ENCODE measurements at regions not wholly inside any gene's neighbourhood (a gene's known extent, or its start where the extent isn't known, plus 50 kb on each side); places are given as distances from the start of the nearest gene placed in this dataset.
A peak's percentile ranks its signal among the peaks of the same experiment; 100 is the strongest.

DNA sequence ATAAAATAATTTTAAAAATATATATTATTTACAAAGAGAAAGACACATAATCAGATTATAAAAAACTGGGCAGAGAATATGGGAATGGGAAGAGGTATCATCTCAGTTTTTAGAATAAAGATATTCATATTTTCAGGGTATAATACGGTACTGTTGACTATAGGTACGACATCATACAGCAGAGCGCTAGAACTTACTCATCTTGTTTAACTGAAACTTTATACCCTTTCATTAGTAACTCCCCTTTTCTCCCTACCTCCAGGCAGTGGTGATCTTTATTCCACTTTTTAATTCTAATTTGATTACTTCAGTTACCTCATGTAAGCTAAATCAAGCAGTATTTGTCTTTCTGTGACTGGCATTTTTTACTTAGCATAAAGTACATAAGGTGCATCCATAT is 742.1 kb downstream of the MTRR start:
- DNase-seq (ENCODE audit: low spot score) (no peak), FAIRE-seq (no peak)

DNA sequence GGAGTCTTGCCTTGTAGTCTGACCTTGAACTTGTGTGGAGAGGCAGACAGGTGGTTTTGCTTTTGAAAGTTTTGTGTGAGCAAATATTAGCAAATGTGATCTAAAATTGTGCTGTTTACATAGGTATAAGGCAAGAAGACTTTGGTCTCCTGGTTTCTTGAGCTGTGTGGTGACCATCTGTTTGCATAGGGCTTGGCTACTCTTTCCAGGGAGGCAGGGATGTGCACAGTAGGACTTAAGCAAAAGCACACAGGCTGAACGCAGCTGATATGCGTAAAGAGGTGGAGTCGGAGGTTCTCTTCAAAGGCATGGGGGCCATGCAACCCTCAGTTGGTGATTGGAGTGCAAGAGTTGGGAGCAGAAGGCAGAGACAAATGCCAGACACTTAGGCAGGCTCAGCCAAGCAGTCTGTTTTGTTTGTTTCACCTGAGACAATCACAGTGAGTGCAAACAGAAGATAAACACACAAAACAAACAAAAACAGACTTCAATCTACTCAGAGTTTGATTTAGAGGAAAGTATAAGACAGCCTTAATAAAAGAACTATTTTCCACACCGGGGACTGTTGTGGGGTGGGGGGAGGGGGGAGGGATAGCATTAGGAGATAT is 744.2 kb downstream of the MTRR start:
- FAIRE-seq = no peak
- DNase-seq (ENCODE audit: low spot score) = no peak

DNA sequence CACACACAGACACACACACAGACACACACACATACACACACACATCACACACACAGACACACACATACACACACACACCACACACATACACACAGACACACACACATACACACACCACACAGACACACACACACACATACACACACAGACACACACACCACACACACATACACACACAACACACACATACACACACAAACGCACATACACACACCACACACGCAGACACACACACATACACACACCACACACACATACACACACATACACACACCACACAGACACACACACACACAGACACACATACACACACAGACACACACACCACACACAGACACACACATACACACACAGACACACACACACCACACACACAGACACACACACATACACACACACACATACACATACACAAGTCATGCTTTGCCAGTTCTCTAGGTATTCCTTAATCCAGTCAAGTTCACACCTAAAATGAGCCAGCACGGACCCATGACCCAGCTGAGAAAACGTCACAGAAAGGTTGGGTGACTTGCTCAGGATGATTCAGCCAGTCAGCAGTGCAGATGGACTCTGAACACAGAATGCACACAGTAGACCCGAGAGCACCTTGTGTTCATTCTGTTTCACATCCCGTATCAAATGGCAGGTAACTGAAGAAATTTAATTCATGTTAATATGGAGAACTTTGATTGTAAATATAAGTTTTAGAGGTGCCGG is 746.4 kb downstream of the MTRR start:
- DNase-seq (ENCODE audit: low spot score) (no peak), FAIRE-seq (peak; percentile 100)

DNA sequence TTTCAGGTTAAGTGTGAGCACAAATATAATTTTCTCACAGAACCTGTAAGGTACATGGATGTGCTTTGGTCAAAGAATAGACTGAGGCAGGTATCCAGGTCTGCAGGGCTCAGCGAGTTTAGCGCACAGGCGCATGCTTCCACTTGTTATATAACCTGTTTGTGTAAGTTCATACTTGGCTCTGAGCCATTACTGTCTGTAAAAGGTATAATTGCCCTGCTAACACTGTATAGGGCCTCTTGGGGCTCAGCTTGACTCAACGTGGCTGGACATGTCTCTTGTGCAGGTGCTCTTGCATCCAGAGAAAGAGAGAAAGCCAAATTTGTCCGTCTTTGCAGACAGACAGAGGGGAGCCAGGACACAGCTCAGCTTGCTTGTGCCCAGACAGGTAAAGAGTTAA is 759.6 kb downstream of the MTRR start:
- FAIRE-seq (no peak), DNase-seq (ENCODE audit: low spot score) (no peak)

DNA sequence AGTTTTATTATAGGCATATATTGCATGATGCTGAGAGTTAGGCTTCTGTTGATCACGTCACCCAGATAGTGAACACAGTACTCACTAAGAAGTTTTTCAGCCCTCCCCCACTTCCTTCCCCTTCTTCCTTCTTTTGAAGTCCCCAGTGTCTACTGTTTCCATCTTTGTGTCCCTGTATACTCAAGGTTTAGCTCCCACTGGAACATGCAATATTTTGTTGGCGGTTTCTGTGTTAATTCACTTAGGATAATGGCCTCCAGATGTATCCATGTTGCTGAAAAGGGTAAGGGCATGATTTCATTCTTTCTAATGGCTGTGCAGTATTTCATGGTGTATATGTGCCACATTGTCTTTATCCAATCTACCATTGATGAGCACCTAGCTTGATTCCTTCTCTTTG is 764.3 kb downstream of the MTRR start:
- DNase-seq (ENCODE audit: low spot score) (no peak), FAIRE-seq (no peak)

DNA sequence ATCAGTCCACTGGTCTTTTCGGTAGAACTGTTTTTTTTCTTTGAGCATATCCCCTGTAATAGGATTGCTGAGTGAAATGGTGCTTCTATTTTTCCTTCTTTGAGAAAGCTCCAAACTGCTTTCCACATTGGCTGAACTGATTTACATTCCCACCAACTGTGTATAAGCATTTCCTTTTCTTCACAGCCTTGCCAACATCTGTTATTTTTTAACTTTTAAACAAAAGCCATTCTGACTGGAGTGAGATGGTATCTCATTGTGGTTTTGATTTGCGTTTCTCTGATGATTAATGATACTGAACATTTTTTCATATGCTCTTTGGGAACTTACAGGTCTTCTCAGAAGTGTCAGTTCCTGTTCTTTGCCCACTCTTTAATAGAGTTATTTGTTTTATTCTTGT is 764.7 kb downstream of the MTRR start:
- DNase-seq (ENCODE audit: low spot score) (no peak), FAIRE-seq (no peak)

DNA sequence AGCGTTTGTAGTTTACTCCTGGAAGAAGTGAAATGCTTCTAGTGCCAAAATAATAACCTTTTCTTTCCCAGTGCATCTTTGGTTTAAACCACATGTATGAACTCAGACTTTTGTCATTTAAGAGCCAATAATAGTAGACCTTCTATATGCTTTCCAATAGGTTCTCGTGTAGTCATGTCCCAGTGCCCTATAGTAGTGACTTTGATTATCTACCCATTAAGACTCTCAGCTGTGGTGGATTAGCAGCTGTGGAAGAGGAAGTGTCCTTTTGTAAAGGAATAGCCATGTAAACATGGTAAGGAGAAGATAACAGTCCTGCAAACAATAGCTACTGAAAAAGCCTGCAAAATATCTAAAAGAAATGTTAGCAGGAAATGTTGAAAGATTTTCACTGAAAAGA is 765.3 kb downstream of the MTRR start:
- no peak for FAIRE-seq
- no peak for DNase-seq (ENCODE audit: low spot score)

DNA sequence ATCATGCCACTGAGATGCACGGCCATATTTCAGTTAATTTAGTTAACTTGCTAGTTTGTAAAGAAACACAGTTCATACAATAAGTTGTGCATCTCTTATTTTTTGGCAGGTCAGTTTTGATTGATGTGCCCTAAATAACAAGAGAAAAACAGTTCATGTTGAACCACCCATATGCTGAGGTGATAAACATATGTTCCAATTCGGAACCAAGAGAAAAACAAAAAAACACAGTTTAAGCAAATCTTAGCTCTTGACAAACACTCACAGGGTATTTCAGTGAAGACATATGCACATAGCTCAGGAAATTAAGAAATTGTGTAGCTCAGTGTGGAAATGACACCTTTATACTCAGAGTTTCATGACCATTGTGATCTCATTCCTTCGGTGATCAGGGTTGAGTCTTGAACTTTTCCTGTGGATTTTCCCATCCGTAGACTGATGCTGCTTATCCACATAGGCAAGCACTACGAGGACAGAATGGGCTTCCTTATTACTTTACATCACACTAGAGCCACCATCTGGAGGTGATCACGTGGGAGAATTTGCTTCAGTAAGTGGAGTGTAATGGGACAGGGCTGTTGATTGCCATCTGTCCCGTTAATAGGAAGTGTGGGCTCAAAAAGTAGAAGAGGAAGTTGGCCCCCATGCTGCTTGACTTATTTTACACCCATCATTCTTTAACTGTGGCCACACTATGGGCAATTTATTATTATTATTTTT is 773.0 kb downstream of the MTRR start:
- DNase-seq (ENCODE audit: low spot score) = no peak
- FAIRE-seq = no peak

DNA sequence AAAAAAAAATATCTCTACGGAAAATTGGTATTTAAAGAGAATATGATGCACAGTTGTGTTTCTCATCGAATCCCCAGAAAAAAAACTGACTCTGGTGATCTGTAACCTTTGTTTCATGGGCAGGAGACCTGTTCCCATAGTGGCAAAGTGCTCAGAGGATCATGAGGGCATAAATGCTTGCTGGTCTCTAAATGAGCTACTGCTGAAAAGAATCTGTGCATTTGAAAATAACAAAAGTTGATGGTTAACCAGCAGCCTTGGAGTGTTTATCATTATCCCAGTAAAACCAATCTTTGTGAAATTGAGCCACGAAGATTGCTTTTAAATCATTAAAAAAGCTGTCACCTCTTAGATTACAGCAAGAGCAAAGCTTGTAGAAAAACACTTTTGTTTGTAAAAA is 775.4 kb downstream of the MTRR start:
- no peak for FAIRE-seq
- DNase-seq (ENCODE audit: low spot score) = no peak

DNA sequence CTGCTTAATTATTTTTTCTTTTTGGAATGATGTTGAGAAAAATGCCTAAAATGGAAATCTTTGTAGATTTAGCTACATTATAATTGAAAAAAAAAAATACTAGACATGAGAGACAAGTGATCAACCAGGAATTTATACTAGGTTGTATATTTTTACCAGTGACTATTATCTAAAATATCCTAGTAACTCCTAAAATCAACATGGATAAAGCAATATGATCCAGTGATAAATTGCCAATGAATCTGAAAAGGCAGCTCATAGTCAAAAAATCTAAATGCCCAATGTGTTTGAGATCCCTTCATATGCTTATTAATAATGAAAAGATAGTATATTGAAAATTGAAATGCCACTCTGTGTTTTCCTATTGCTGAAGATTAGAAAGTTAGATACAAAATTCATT is 778.2 kb downstream of the MTRR start:
- FAIRE-seq (no peak), DNase-seq (ENCODE audit: low spot score) (no peak)

DNA sequence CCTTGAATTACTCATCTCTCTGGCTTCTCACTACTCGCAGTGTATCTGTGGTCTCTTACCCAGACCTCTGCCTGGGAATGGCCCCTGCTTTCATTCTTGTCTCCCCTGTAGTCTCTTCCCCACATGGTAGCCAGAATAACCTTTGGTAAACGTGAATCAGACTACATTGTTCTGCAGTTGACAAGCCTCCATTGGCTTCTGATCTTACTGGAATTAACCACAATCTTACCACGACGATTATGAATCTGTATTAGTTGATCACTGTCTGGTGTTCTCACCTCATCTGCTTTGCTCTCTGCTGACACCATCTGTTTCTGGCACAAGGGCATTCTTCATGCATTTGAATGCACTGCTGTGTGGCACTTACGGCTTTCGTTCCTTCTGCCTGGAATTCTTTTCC is 781.2 kb downstream of the MTRR start:
- DNase-seq (ENCODE audit: low spot score) (peak; percentile 26), FAIRE-seq (no peak)

DNA sequence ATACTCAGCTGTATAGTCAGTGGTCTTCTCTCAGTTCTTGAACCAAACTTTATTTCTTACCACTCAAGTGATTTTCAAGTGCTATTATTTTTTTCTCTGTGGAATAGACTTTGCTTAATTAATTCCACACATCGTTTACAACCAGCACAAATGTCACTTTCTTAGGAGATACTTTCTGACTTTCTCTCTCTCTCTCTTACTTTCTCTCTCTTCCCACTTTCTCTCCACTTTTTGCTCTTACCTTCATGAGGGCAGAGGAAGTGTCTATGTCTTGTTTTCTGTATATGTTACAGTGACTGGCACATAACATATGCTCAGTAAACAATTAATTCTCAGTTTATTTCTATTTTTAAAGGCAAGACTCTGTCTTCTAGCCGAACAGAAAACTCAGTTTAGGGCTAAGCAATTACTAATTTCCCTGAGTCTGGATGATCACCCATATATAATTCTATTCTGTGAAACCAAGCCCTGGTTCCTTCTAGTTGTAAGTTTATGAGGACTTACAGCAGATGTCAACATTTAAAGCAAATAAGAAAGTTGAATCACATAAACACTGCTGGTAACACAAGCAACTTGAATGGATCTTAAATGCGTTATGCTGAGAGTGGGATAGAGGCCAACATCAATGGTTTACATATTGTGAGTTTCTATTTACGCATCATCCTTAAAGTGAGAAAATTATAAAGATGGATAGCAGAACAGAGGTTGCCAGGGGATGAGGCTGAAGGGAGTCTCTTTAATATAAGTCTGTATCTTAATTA is 791.4 kb downstream of the MTRR start:
- DNase-seq (ENCODE audit: low spot score) = no peak
- no peak for FAIRE-seq

DNA sequence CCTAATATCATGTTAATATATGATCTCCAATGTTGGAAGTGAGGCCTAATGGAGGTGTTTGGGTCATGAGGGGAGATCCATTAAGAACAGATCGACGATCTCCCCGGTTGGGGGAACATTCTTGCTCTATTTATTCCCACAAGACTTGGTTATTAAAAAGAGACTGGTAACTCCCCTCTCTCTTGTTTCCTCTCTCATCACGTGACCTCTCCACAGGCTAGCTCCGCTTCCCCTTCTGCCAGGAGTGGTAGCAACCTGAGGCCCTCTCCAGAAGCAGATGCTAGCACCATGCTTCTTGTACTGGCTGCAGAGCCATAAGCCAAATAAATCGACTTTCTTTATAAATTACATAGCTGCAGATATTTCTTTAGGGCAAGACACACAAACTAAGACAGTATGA is 794.4 kb downstream of the MTRR start:
- DNase-seq (ENCODE audit: low spot score) (no peak), FAIRE-seq (no peak)

DNA sequence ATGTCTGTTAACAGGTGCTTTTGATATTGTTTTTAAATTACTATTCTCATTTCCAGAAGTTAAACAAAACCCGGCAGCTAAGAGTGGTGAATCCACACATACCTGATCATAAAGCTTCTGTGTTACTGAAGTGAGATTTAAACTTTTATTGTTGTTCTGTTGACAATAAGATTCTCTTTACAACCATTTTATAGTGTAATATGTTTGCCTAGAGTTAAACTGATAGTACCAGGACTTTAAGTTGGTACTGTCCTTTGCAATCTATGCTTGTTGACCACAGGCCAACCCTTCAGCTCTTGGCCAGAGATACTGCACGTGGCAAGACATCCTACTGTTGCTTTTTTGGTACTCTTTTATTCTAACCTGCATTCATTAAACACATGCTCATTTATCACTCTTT is 806.2 kb downstream of the MTRR start:
- FAIRE-seq (no peak), DNase-seq (ENCODE audit: low spot score) (no peak)

DNA sequence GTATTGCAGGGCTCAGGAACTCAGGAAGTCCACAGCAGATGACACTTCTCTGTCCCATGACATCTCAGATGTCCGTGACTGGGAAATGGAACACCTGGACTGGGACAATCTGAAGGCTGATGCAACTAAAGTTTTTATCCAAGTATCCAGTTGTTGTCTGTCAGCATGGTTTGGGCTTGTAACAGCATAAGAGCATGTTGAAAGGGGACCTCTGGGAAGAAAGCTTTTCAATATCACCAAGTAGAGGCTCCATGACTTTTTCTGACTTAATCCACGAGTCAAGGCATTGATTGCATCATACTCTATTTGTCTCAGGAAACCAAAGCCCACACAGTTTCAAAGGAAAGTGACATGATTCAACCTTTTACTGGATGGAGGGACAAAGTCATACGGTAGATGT is 807.7 kb downstream of the MTRR start:
- FAIRE-seq (no peak), DNase-seq (ENCODE audit: low spot score) (no peak)

DNA sequence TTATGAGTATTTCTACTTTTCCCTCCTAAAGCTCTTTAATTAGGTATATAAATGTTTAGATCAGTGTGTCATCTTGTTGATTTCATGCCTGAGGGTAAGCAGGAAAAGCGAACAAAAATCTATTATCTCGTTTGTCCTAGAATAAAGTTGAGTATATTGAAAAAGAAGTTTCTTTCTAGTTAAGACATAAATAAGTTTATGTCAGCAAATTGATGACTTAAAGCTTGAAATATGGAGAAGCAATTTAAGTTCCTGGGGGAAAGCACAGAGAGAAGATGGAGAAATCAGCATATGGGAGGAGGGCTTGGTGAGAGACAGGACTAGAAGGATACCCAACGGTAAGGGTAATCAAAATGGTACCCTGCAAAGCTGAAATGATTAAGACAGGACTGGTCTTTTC is 813.4 kb downstream of the MTRR start:
- no peak for FAIRE-seq
- no peak for DNase-seq (ENCODE audit: low spot score)

DNA sequence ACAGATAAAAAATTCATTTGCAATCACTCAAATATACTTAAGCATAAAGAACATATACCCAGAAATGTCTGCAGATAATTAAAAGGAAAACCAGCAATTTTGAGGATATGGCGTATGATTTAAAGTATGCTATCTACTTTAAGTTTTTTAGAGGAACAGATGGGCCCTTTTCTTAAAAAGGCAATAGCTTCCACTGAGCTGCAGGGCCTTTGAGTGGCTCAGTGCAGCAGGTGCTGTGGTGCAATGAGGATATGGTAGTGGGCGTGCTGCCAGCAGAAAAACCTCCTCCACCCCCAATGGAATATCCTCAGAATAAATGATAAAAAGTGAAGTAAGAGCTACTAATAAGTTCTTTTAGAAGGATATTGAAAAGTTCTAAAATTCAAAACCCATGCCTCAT is 814.5 kb downstream of the MTRR start:
- no peak for DNase-seq (ENCODE audit: low spot score)
- FAIRE-seq = no peak

DNA sequence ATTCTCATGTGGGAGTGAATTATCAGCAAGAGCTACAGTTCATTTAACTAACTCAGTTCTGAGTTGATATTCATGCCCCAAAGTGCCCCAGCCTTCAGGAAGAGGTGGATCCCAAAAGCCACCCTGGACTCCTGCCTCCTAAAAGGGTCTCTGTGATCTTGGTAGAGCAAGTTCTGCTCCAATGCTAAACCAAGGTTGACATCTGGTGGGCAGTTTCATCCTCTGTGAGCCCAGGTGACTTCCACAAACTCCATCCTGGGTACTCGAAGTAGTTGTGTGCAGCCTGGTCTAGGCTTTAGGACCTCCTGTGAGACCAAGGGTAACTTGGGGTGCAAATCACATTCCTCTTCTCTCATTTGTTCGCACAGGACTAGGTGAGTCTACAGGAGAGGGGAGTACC is 816.8 kb downstream of the MTRR start:
- no peak for FAIRE-seq
- DNase-seq (ENCODE audit: low spot score) = no peak

DNA sequence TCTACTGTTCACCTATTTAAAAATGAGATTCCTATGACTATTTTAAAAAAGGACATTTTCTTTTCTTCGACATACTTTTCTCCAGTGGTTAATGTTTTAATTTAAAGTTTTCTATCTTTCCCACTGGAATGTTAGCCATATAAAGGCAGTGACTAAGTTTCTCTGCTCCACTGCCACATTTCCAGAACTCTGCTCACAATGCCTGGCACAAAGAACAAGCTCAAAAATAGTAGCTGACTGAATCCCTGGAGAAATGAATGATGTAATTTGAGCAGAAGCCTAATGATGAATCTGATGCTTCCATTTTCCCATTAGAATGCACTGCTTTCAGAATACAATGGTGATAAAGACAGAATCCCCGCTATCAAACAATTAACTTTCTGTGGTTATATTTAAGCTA is 817.8 kb downstream of the MTRR start:
- FAIRE-seq = no peak
- no peak for DNase-seq (ENCODE audit: low spot score)

DNA sequence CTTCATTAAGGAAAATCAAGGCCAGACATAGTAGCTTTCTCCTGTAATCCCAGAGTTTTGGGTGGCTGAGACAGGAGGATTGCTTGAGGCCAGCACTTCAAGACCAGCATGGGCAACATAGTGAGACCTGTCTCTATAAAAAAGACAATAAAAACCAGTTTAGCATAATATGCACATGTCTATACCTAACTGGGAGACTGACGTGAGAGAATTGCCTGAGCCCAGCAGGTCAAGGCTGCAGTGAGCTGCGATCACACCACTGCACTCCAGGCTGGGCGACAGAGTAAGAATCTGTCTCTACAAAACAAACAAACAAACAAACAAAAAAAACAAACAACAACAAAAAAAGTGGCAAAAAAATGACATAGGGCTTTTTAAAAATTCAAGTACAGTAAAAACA is 820.8 kb downstream of the MTRR start:
- no peak for DNase-seq (ENCODE audit: low spot score)
- FAIRE-seq = no peak

DNA sequence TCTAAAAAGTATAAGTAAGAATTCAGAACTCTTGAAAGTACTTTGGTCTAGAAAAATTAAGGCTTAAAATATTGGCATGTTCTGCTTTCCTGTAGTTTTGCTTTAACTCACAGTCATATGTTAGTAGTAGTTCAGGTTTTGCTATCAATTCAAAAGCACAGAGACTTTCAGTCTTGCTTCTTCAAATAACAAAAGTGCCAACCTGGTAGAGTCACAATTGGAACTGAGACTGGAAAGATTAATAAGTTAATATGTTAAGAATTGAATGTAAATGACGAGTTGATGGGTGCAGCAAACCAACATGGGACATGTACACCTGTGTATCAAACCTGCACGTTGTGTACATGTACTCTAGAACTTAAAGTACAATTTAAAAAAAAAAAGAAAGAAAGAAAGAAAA is 822.3 kb downstream of the MTRR start:
- DNase-seq (ENCODE audit: low spot score) = no peak
- no peak for FAIRE-seq

DNA sequence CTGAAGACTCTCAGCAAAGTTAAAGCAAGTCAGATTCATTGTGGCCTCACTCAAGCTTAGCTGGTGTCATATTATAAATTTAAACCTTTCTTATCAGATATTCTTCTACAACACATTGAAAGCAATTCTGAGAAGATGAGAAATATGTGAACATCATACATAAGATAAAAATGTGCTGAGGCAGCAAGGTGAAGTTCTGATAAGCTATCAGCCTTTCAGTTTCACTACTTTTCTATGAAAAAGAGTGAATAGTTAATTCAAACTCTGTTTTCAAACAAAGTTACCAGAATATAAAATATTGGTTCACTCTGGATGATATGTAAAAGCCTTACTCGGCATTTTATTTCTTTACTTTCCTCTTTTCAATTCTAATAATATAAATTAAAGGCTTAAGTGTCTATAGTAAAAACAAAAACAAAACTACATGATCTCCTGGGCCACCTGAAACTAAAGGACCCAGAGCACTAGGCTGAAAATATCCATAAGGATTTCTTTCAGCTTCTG is 824.4 kb downstream of the MTRR start:
- no peak for FAIRE-seq
- DNase-seq (ENCODE audit: low spot score) = no peak

All from urothelium cell line (cell line).